K562 (cell line): ENCODE measurements at regions not wholly inside any gene's neighbourhood (a gene's known extent, or its start where the extent isn't known, plus 50 kb on each side); places are given as distances from the start of the nearest gene placed in this dataset.

Experiments used
- HDAC1 ChIP-seq, 2 experiments: fragments of 450-650 bp; IDR thresholded peaks; 2 replicates each; pipeline ENCODE4 v1.6.1; 2016 to 2017; ENCODE audit warnings: inconsistent platforms in 1 of 2, mild to moderate bottlenecking in 1 of 2, moderate library complexity in 1 of 2
- NFIX ChIP-seq: fragments of 250-450 bp; sonication (Bioruptor Pico); IDR thresholded peaks from 2 replicates; pipeline ENCODE4 v1.4.0; 2020; ENCODE audit warnings: low read depth, mild to moderate bottlenecking, moderate library complexity
- NFRKB ChIP-seq: fragments of 450-650 bp; IDR thresholded peaks from 2 replicates; pipeline ENCODE4 v1.6.1; 2016; ENCODE audit warnings: low read depth
- NR4A1 ChIP-seq, 2 experiments: fragments of 250-450 bp in 1 of 2; fragments of 450-650 bp in 1 of 2; sonication (Bioruptor Pico) in 1 of 2; IDR thresholded peaks; 2 replicates each; pipeline versions ENCODE4 v1.4.0 to v1.6.1; 2016 to 2020; ENCODE audit warnings: mild to moderate bottlenecking in 2 of 2, missing compliant biosample characterization in 1 of 2, missing genetic modification characterization in 1 of 2, moderate library complexity in 1 of 2
- POU5F1 ChIP-seq: fragments of 150-350 bp; IDR thresholded peaks from 2 replicates; pipeline ENCODE4 v1.6.1; 2014; ENCODE audit warnings: borderline replicate concordance, low read length, low read depth, mild to moderate bottlenecking; ENCODE audit not compliant: partially characterized antibody
- TF ChIP-seq, protein P1 (sequence below), 3 experiments: IDR thresholded peaks in 2 of 3; conservative IDR thresholded peaks in 1 of 3; 2 replicates each; pipeline ENCODE4 v1.5.1; 2011 to 2012; ENCODE audit warnings: low read length in 3 of 3, mild to moderate bottlenecking in 3 of 3, control low read depth in 2 of 3, improper control_type of control experiment in 1 of 3, inconsistent platforms in 1 of 3, low read depth in 1 of 3, mixed read lengths in 1 of 3, moderate library complexity in 1 of 3; ENCODE audit not compliant: insufficient read depth in 2 of 3

DNA sequence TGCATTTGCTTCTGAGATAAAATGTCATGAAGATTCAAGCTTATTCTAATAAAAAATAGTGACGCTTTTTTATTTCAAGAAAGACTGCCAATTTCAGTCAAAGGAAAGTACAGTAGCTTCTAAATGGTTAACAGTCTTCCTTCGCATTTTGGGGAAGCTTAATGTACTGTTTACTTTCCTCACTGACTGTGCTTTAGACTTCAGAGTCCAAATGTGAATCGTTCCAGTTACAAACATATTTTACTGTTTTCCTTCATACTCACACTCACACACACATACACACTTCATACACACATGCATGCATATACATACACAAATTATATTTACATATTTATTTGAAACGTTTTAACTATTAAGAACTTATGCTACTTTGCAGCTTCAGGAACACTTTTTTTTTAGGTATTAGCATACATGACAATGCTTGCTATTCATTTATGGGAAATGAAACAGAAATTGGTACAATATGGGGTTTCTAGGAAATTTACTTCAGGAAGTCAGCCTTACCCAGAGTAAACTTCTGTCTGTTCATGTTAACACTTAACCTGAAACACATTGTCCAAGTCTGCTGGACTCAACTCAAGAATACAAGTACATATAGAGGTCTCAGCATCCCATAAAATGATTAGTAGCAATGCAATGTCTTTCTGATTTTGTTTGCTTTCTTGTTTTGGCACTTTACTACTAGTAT is 145.4 kb downstream of the RPS12 start:
- TF ChIP-seq, protein P1, sequence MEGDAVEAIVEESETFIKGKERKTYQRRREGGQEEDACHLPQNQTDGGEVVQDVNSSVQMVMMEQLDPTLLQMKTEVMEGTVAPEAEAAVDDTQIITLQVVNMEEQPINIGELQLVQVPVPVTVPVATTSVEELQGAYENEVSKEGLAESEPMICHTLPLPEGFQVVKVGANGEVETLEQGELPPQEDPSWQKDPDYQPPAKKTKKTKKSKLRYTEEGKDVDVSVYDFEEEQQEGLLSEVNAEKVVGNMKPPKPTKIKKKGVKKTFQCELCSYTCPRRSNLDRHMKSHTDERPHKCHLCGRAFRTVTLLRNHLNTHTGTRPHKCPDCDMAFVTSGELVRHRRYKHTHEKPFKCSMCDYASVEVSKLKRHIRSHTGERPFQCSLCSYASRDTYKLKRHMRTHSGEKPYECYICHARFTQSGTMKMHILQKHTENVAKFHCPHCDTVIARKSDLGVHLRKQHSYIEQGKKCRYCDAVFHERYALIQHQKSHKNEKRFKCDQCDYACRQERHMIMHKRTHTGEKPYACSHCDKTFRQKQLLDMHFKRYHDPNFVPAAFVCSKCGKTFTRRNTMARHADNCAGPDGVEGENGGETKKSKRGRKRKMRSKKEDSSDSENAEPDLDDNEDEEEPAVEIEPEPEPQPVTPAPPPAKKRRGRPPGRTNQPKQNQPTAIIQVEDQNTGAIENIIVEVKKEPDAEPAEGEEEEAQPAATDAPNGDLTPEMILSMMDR (IDR thresholded peaks at IDR 0.05 in 2 of 3, conservative IDR thresholded peaks at IDR 0.05 in 1 of 3; ENCODE audit: insufficient read depth in 2 of 3, low read depth in 1 of 3, low read length in 3 of 3): no peak
- TF ChIP-seq NFIX (CRISPR knock-in tag) (no peak), NR4A1 (CRISPR knock-in tag; IDR thresholded peaks at IDR 0.05) (no peak), NR4A1 (tag; IDR thresholded peaks at IDR 0.05) (no peak), POU5F1 (no peak), NFRKB (no peak), HDAC1 (IDR thresholded peaks at IDR 0.05) (no peak)
